Ishikawa (cell line): ENCODE measurements at regions not wholly inside any gene's neighbourhood (a gene's known extent, or its start where the extent isn't known, plus 50 kb on each side); places are given as distances from the start of the nearest gene placed in this dataset.

Experiments used
- CEBPB ChIP-seq: IDR thresholded peaks from 2 replicates; pipeline ENCODE4 v1.6.1; 2012
- CREB1 ChIP-seq: IDR thresholded peaks from 2 replicates; pipeline ENCODE4 v1.6.1; 2012; ENCODE audit warnings: low read depth
- EGR1 ChIP-seq: IDR thresholded peaks from 2 replicates; pipeline ENCODE4 v1.6.1; 2012
- EP300 ChIP-seq: IDR thresholded peaks from 2 replicates; pipeline ENCODE4 v1.6.1; 2012; ENCODE audit warnings: borderline replicate concordance
- FOXM1 ChIP-seq: IDR thresholded peaks from 2 replicates; pipeline ENCODE4 v1.6.1; 2012; ENCODE audit warnings: low read depth, borderline replicate concordance
- NFIC ChIP-seq: IDR thresholded peaks from 2 replicates; pipeline ENCODE4 v1.6.1; 2012
- RAD21 ChIP-seq: IDR thresholded peaks from 2 replicates; pipeline ENCODE4 v1.6.1; 2012; ENCODE audit warnings: low read depth
- TAF1 ChIP-seq: IDR thresholded peaks from 2 replicates; pipeline ENCODE4 v1.6.1; 2012; ENCODE audit warnings: low read depth, mild to moderate bottlenecking
- TCF12 ChIP-seq: IDR thresholded peaks from 2 replicates; pipeline ENCODE4 v1.6.1; 2012; ENCODE audit warnings: low read depth
- TEAD4 ChIP-seq: IDR thresholded peaks from 2 replicates; pipeline ENCODE4 v1.6.1; 2012
- YY1 ChIP-seq: IDR thresholded peaks from 2 replicates; pipeline ENCODE4 v1.6.1; 2012; ENCODE audit warnings: low read depth
- ZBTB7A ChIP-seq: IDR thresholded peaks from 2 replicates; pipeline ENCODE4 v1.6.1; 2012; ENCODE audit warnings: low read depth
- TF ChIP-seq, protein P1 (sequence below): IDR thresholded peaks from 2 replicates; pipeline ENCODE4 v1.6.1; 2012
- TF ChIP-seq, protein P2 (sequence below): IDR thresholded peaks from 2 replicates; pipeline ENCODE4 v1.6.1; 2012; ENCODE audit warnings: low read depth, mild to moderate bottlenecking
- TF ChIP-seq, protein P3 (sequence below): IDR thresholded peaks from 2 replicates; pipeline ENCODE4 v1.6.1; 2012

DNA sequence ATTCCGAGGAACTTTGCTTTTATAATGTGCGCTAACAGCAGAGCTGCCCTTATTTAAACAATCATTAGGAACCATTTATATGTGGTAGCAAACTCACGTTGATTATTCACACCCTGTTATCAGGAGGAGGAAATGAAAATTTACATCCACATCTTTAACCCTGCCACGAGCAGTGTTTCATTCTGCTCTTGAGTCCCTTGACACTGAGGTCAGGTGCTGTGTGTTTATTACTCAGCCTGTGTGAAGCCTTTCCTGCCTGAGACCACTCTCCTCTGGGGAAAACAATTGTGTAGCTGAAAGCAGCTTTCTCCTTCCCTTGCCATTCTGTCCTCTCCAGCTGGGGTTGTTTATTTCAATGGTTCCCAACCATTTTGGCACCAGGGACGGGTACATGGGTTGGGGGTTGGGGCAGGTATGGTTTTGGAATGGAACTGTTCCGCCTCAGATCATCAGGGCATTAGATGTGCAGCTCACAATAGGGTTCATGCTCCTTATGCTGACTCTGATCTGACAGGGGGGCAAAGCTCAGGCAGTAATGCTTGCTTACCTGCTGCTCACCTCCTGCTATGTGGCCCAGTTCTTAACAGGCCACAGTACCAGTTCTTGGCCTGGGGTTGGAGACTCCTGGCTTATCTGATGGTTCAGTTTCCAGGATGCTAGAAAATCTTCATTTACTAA is 651.1 kb downstream of the TDRD15 start:
- no peak for TF ChIP-seq TAF1
- TF ChIP-seq, protein P1, sequence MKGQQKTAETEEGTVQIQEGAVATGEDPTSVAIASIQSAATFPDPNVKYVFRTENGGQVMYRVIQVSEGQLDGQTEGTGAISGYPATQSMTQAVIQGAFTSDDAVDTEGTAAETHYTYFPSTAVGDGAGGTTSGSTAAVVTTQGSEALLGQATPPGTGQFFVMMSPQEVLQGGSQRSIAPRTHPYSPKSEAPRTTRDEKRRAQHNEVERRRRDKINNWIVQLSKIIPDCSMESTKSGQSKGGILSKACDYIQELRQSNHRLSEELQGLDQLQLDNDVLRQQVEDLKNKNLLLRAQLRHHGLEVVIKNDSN = no peak
- no peak for TF ChIP-seq CREB1
- TF ChIP-seq ZBTB7A = no peak
- TF ChIP-seq, protein P2, sequence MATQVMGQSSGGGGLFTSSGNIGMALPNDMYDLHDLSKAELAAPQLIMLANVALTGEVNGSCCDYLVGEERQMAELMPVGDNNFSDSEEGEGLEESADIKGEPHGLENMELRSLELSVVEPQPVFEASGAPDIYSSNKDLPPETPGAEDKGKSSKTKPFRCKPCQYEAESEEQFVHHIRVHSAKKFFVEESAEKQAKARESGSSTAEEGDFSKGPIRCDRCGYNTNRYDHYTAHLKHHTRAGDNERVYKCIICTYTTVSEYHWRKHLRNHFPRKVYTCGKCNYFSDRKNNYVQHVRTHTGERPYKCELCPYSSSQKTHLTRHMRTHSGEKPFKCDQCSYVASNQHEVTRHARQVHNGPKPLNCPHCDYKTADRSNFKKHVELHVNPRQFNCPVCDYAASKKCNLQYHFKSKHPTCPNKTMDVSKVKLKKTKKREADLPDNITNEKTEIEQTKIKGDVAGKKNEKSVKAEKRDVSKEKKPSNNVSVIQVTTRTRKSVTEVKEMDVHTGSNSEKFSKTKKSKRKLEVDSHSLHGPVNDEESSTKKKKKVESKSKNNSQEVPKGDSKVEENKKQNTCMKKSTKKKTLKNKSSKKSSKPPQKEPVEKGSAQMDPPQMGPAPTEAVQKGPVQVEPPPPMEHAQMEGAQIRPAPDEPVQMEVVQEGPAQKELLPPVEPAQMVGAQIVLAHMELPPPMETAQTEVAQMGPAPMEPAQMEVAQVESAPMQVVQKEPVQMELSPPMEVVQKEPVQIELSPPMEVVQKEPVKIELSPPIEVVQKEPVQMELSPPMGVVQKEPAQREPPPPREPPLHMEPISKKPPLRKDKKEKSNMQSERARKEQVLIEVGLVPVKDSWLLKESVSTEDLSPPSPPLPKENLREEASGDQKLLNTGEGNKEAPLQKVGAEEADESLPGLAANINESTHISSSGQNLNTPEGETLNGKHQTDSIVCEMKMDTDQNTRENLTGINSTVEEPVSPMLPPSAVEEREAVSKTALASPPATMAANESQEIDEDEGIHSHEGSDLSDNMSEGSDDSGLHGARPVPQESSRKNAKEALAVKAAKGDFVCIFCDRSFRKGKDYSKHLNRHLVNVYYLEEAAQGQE = no peak
- no peak for TF ChIP-seq EGR1
- no peak for TF ChIP-seq TCF12
- no peak for TF ChIP-seq CEBPB
- no peak for TF ChIP-seq YY1
- TF ChIP-seq TEAD4 = no peak
- TF ChIP-seq FOXM1 = no peak
- TF ChIP-seq EP300 = no peak
- no peak for TF ChIP-seq RAD21
- TF ChIP-seq NFIC = no peak
- TF ChIP-seq, protein P3, sequence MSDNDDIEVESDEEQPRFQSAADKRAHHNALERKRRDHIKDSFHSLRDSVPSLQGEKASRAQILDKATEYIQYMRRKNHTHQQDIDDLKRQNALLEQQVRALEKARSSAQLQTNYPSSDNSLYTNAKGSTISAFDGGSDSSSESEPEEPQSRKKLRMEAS = no peak

DNA sequence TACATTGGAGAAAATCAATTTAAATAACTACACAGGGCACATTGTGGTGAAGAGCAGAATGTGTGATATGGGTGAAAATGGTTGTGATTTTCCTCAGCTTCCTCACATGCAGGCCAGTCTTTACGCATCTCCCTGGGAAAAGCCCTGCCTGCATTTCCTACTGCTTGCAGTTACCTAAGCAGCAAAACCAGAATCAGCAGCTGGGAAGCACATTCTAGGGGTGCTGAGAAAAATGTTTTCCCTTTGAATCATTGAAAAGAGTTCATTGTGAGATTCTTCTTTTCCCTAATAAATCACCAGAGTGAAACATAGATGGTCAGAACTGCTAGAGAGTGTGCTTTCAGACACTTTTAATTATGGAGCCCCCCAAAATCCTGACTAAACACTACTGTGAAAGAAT is 656.0 kb downstream of the TDRD15 start:
- TF ChIP-seq YY1 (no peak), CREB1 (no peak), TEAD4 (no peak), NFIC (no peak), RAD21 (no peak), FOXM1 (no peak), EP300 (no peak)
- TF ChIP-seq, protein P1 = no peak
- TF ChIP-seq, protein P2 = no peak
- TF ChIP-seq, protein P3 = no peak

DNA sequence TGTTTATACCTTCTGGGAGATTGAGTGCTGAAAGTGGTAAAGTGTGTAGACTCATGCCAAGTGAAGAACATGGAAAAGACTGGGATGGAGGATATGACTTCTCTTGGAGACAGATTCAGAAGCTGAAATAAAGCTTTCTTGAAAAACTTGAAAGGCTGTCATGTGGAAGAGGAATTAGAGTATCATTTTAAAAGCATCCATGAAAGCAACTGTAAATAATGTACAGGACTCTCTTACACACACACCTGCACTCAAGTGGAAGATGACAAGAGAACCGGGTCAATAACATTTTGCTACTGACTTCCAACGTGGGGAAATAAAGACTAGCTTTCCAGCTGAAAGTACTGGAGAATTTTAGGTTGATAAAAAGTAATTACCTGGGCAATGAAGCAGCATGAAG is 658.2 kb downstream of the TDRD15 start:
- TF ChIP-seq FOXM1 = no peak
- TF ChIP-seq CREB1 = no peak
- TF ChIP-seq, protein P1 = no peak
- TF ChIP-seq NFIC = no peak
- TF ChIP-seq, protein P2 = no peak
- TF ChIP-seq TEAD4 = no peak

DNA sequence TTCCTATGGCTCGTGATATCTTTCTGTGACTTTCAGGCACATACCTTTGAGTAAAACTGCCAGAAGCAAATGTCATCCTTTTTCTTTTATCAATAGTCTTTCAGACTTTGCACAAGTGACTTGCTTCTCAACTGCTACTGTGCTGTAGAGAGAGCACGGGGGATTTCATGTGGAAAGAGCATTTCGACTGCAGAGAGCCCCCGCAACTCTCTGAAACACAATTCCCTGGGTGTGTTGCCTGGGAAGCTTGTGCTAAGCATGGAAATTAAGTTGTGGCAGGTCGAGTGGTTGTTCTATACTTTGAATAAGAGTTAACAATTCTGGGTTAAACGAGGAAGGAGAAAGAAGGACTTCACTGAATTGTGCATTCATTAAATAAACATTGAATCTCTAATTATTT is 659.1 kb downstream of the TDRD15 start:
- no peak for TF ChIP-seq EP300
- TF ChIP-seq, protein P3 = no peak
- TF ChIP-seq TCF12 = no peak
- TF ChIP-seq RAD21 = no peak
- TF ChIP-seq CEBPB = no peak
- TF ChIP-seq TEAD4 = no peak
- TF ChIP-seq YY1 = no peak
- no peak for TF ChIP-seq FOXM1
- TF ChIP-seq, protein P2 = no peak
- TF ChIP-seq TAF1 = no peak
- TF ChIP-seq NFIC = no peak
- no peak for TF ChIP-seq ZBTB7A
- TF ChIP-seq CREB1 = no peak
- TF ChIP-seq, protein P1 = no peak
- TF ChIP-seq EGR1 = no peak
